SK-N-SH (cell line): ENCODE measurements at regions not wholly inside any gene's neighbourhood (a gene's known extent, or its start where the extent isn't known, plus 50 kb on each side); places are given as distances from the start of the nearest gene placed in this dataset.

Experiments used
- CTCF ChIA-PET: fragments of 300-600, 350-600 bp; formaldehyde crosslinking; extraction: SDS; loops from one replicate; lab custom pipeline; 2021; lab: Yijun Ruan, JAX
- POLR2A ChIA-PET: fragments of 350-600 bp; sonication (Branson Sonifier 250); formaldehyde crosslinking; extraction: SDS; loops from one replicate; lab custom pipeline; 2020; ENCODE audit warnings: antibody characterized with exemption, inconsistent platforms; lab: Yijun Ruan, JAX
- DNase-seq: peaks from one replicate; pipeline ENCODE4 v3.0.0; 2012
- H2AFZ ChIP-seq: fragments of 200-600 bp; sonication (generic); 2 replicates; pipeline ENCODE4 v1.8.1; 2016; ENCODE audit warnings: antibody characterized with exemption, mild to moderate bottlenecking, low read depth
- H3F3A ChIP-seq: fragments of 200-600 bp; sonication (generic); replicated peaks from 2 replicates; pipeline ENCODE3; 2016; ENCODE audit warnings: antibody characterized with exemption, mild to moderate bottlenecking; ENCODE audit not compliant: insufficient read depth
- H3K27ac ChIP-seq, 2 experiments: fragments of 200-500 bp in 1 of 2; fragments of 200-600 bp in 1 of 2; sonication (Bioruptor generic) in 1 of 2; sonication (generic), shearing (Covaris generic) in 1 of 2; 2 replicates each; pipeline versions ENCODE4 v1.5.1 to v1.6.1; 2014 to 2016; ENCODE audit warnings: low read depth in 2 of 2, inconsistent platforms in 1 of 2, low read length in 1 of 2, mild to moderate bottlenecking in 1 of 2, mixed read lengths in 1 of 2
- H3K27me3 ChIP-seq: fragments of 200-600 bp; sonication (generic), shearing (Covaris generic); 2 replicates; pipeline ENCODE4 v1.6.1; 2016; ENCODE audit warnings: mixed run types; ENCODE audit not compliant: insufficient read depth
- H3K36me3 ChIP-seq, 2 experiments: fragments of 200-500 bp in 1 of 2; fragments of 200-600 bp in 1 of 2; sonication (Bioruptor generic) in 1 of 2; sonication (generic) in 1 of 2; replicated peaks in 1 of 2; 2 replicates each; pipeline versions ENCODE3 to v1.5.1; 2014 to 2016; ENCODE audit warnings: low read length in 1 of 2, mild to moderate bottlenecking in 1 of 2; ENCODE audit not compliant: insufficient read depth in 2 of 2, control insufficient read depth in 1 of 2
- H3K4me1 ChIP-seq, 2 experiments: fragments of 200-500 bp in 1 of 2; fragments of 200-600 bp in 1 of 2; sonication (Bioruptor generic) in 1 of 2; sonication (generic), shearing (Covaris generic) in 1 of 2; 2 replicates each; pipeline versions ENCODE4 v1.5.1 to v1.6.1; 2014 to 2016; ENCODE audit warnings: low read depth in 1 of 2, low read length in 1 of 2, mixed run types in 1 of 2; ENCODE audit not compliant: insufficient read depth in 2 of 2, control insufficient read depth in 1 of 2
- H3K4me2 ChIP-seq: fragments of 200-600 bp; sonication (generic), shearing (Covaris generic); 2 replicates; pipeline ENCODE4 v1.6.1; 2017; ENCODE audit warnings: mixed run types
- H3K4me3 ChIP-seq, 2 experiments: fragments of 200-500 bp in 1 of 2; fragments of 200-600 bp in 1 of 2; sonication (Bioruptor generic) in 1 of 2; sonication (generic), shearing (Covaris generic) in 1 of 2; 2 replicates each; pipeline versions ENCODE4 v1.5.1 to v1.8.1; 2014 to 2016; ENCODE audit warnings: low read depth in 2 of 2, inconsistent platforms in 1 of 2, low read length in 1 of 2, mild to moderate bottlenecking in 1 of 2, mixed read lengths in 1 of 2, moderate library complexity in 1 of 2
- H3K79me2 ChIP-seq: fragments of 200-600 bp; sonication (generic); 2 replicates; pipeline ENCODE4 v1.8.1; 2017; ENCODE audit warnings: mild to moderate bottlenecking; ENCODE audit not compliant: insufficient read depth
- H3K9ac ChIP-seq: fragments of 200-600 bp; sonication (generic); 2 replicates; pipeline ENCODE4 v1.6.1; 2017; ENCODE audit warnings: mixed run types
- H3K9me2 ChIP-seq: fragments of 200-600 bp; sonication (generic); 2 replicates; pipeline ENCODE4 v1.6.1; 2017; ENCODE audit warnings: mixed run types
- H3K9me3 ChIP-seq: fragments of 200-600 bp; sonication (generic); 2 replicates; pipeline ENCODE4 v1.6.1; 2017; ENCODE audit warnings: mixed run types, mild to moderate bottlenecking, moderate library complexity
- H4K20me1 ChIP-seq: fragments of 200-600 bp; sonication (generic); 2 replicates; pipeline ENCODE4 v1.6.1; 2017; ENCODE audit warnings: mild to moderate bottlenecking, mixed run types; ENCODE audit not compliant: insufficient read depth
- ELF1 ChIP-seq: IDR thresholded peaks from 2 replicates; pipeline ENCODE4 v1.4.0; 2012
- EP300 ChIP-seq, 2 experiments: IDR thresholded peaks; 2 replicates each; pipeline versions ENCODE4 v1.4.0 to v1.6.1; 2012; ENCODE audit warnings: borderline replicate concordance in 1 of 2, low read depth in 1 of 2, low read length in 1 of 2
- EZH2phosphoT487 ChIP-seq: fragments of 200-600 bp; sonication (generic); IDR thresholded peaks from 2 replicates; pipeline ENCODE4 v1.6.1; 2017; ENCODE audit warnings: low read depth, mixed run types, mild to moderate bottlenecking, antibody characterized with exemption, moderate library complexity, borderline replicate concordance
- FOSL2 ChIP-seq: IDR thresholded peaks from 2 replicates; pipeline ENCODE4 v1.4.0; 2012; ENCODE audit warnings: low read depth, mild to moderate bottlenecking, moderate library complexity, borderline replicate concordance
- GABPA ChIP-seq: IDR thresholded peaks from 2 replicates; pipeline ENCODE4 v1.4.0; 2012; ENCODE audit warnings: low read depth, mild to moderate bottlenecking
- GATA2 ChIP-seq: sonication (generic); formaldehyde crosslinking; IDR thresholded peaks from 2 replicates; pipeline ENCODE4 v1.5.0; 2020; ENCODE audit warnings: mild to moderate bottlenecking, missing genetic modification reagents
- MEF2A ChIP-seq: IDR thresholded peaks from 2 replicates; pipeline ENCODE4 v1.4.0; 2012; ENCODE audit warnings: low read depth, borderline replicate concordance
- PBX3 ChIP-seq: IDR thresholded peaks from 2 replicates; pipeline ENCODE4; 2012
- POLR2AphosphoS5 ChIP-seq: IDR thresholded peaks from 2 replicates; pipeline ENCODE4 v1.6.1; 2012; ENCODE audit warnings: low read depth, low read length
- RAD21 ChIP-seq: IDR thresholded peaks from 2 replicates; pipeline ENCODE4 v1.6.1; 2012; ENCODE audit warnings: mild to moderate bottlenecking, low read length
- RCOR1 ChIP-seq: fragments of 150-350 bp; IDR thresholded peaks from 2 replicates; pipeline ENCODE4 v1.6.1; 2017; ENCODE audit warnings: antibody characterized with exemption, low read length
- RFX5 ChIP-seq: IDR thresholded peaks from 2 replicates; pipeline ENCODE4 v1.6.1; 2012; ENCODE audit warnings: mild to moderate bottlenecking, improper control_type of control experiment, low read length
- RXRA ChIP-seq: IDR thresholded peaks from 2 replicates; pipeline ENCODE4 v1.4.0; 2012; ENCODE audit warnings: low read depth, mild to moderate bottlenecking, borderline replicate concordance
- SIN3A ChIP-seq: IDR thresholded peaks from 2 replicates; pipeline ENCODE4 v1.6.1; 2012; ENCODE audit warnings: low read depth, mild to moderate bottlenecking, low read length, moderate library complexity, borderline replicate concordance
- TCF12 ChIP-seq: IDR thresholded peaks from 2 replicates; pipeline ENCODE4 v1.4.0; 2012
- YY1 ChIP-seq: IDR thresholded peaks from 2 replicates; pipeline ENCODE4 v1.4.0; 2012; ENCODE audit warnings: low read depth, mild to moderate bottlenecking
- WGBS: methylation state at CpG from one replicate; pipeline ENCODE4 v1.1.6; 2017; ENCODE audit warnings: low lambda C conversion rate; 5-methylcytosine and 5-hydroxymethylcytosine counted together
- TF ChIP-seq, protein P1 (sequence below): fragments of 150-350 bp; IDR thresholded peaks from 2 replicates; pipeline ENCODE4 v1.6.1; 2017; ENCODE audit warnings: antibody characterized with exemption, low read length, low read depth, borderline replicate concordance
- TF ChIP-seq, protein P2 (sequence below): IDR thresholded peaks from 2 replicates; pipeline ENCODE4 v1.4.0; 2012; ENCODE audit warnings: low read depth

DNA sequence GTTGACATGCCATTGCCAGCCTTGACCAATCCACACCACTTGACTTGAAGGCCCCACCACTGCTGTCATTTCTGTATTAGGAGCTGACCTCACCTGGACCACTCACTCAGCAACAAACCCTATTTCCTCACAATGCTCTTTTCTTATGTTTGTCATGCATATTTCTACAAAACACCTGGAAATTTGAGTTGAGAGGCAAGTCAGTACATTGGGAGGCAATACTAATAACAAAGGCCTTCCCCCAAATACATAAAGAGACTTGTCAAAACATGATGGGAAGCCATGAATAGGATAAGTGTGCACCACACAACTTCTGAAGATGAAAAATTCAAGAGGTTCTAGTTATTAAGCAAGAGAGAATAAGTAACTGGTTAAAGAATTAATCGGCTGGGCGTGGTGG lies 77.9 kb upstream of the POU2AF2 start:
- TF ChIP-seq MEF2A (no peak), RAD21 (no peak), FOSL2 (no peak), RCOR1 (no peak), GATA2 (CRISPR knock-in tag) (no peak), POLR2AphosphoS5 (no peak)
- TF ChIP-seq, protein P1, sequence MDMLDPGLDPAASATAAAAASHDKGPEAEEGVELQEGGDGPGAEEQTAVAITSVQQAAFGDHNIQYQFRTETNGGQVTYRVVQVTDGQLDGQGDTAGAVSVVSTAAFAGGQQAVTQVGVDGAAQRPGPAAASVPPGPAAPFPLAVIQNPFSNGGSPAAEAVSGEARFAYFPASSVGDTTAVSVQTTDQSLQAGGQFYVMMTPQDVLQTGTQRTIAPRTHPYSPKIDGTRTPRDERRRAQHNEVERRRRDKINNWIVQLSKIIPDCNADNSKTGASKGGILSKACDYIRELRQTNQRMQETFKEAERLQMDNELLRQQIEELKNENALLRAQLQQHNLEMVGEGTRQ, result no peak
- TF ChIP-seq, protein P2, sequence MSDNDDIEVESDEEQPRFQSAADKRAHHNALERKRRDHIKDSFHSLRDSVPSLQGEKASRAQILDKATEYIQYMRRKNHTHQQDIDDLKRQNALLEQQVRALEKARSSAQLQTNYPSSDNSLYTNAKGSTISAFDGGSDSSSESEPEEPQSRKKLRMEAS, result no peak
- Histone ChIP-seq H3K4me1 (no peaks in the 10 kb centered on the region; a peak in 1 of 4 replicates), H4K20me1 (no peaks in the 10 kb centered on the region), H3K27ac (no peak overlapping the region), H3F3A (no peaks in the 10 kb centered on the region), H3K9me3 (no peaks in the 10 kb centered on the region), H3K27me3 (no peaks in the 10 kb centered on the region), H2AFZ (no peak overlapping the region), H3K4me3 (no peak overlapping the region), H3K79me2 (no peaks in the 10 kb centered on the region), H3K36me3 (no peaks in the 10 kb centered on the region), H3K9ac (no peak overlapping the region), H3K4me2 (no peak overlapping the region), H3K9me2 (no peaks in the 10 kb centered on the region)
- DNase-seq, result no peak
- POLR2A ChIA-PET, result no interaction called here
- WGBS, result 93% methylated on average over 2 of the region's 2 CpGs
- CTCF ChIA-PET, result no interaction called here

DNA sequence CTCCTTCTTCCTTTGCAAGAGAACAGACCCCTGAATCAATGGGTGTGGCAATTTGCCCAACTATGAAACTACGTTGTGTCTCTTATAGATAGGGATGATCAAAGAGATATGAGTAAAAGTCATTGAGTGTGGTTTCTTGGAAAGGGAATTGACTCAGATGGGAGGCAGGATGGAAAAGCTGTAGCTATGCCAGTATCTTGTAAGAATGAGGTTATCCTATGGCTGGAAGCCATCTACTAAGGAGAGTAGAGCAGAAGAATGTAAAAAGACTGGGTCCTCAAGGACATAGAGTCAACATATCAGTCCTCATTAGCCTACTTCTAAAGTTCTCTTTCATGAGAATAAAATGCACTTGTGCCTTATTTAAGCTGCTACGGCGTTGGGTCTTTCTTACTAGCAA lies 78.9 kb upstream of the POU2AF2 start:
- no peaks in the 10 kb centered on the region for H4K20me1 ChIP-seq
- POLR2A ChIA-PET, result no interaction called here
- H3K36me3 ChIP-seq, result no peaks in the 10 kb centered on the region
- H3K27ac ChIP-seq, result no peak overlapping the region
- H3F3A ChIP-seq, result no peaks in the 10 kb centered on the region
- no peak for TF ChIP-seq ELF1
- TF ChIP-seq RXRA, result no peak
- TF ChIP-seq FOSL2, result no peak
- TF ChIP-seq, protein P2, result no peak
- TF ChIP-seq GABPA, result no peak
- TF ChIP-seq EP300 (IDR thresholded peaks at IDR 0.05; ENCODE audit: borderline replicate concordance in 1 of 2, low read depth in 1 of 2, low read length in 1 of 2), result no peak
- no peak for TF ChIP-seq RFX5
- TF ChIP-seq EZH2phosphoT487, result no peak
- TF ChIP-seq GATA2 (CRISPR knock-in tag), result no peak
- TF ChIP-seq YY1, result no peak
- TF ChIP-seq TCF12, result no peak
- no peak for TF ChIP-seq PBX3
- no peak for TF ChIP-seq MEF2A
- TF ChIP-seq SIN3A, result no peak
- CTCF ChIA-PET, result no interaction called here
- no peaks in the 10 kb centered on the region for H3K9me3 ChIP-seq
- no peak overlapping the region for H3K4me3 ChIP-seq
- no peaks in the 10 kb centered on the region for H3K27me3 ChIP-seq
- no peak overlapping the region for H2AFZ ChIP-seq
- DNase-seq, result no peak
- no peaks in the 10 kb centered on the region; a peak in 1 of 4 replicates for H3K4me1 ChIP-seq
- H3K79me2 ChIP-seq, result no peaks in the 10 kb centered on the region
- 69% methylated on average over 3 of the region's 3 CpGs for WGBS
- H3K4me2 ChIP-seq, result no peak overlapping the region
- H3K9ac ChIP-seq, result no peak overlapping the region
- no peaks in the 10 kb centered on the region for H3K9me2 ChIP-seq
